GM19324 (cell line): ENCODE measurements at regions not wholly inside any gene's neighbourhood (a gene's known extent, or its start where the extent isn't known, plus 50 kb on each side); places are given as distances from the start of the nearest gene placed in this dataset.

Source experiments
- ATAC-seq: cut with Tn5 transposase; IDR thresholded peaks from one replicate; pipeline ENCODE4 v1.9.1; 2021; ENCODE audit warnings: mild to moderate bottlenecking, moderate library complexity; ENCODE audit not compliant: unreplicated experiment, low FRiP score

- no peak for ATAC-seq
Observed at GRCh38 chr3:101945980-101946379, 96.7 kb downstream of the NFKBIZ start.

- ATAC-seq: no peak
Observed at GRCh38 chr3:101946906-101947305, 97.6 kb downstream of the NFKBIZ start.

GRCh38 chr3:101950510-101950909 is 101.2 kb downstream of the NFKBIZ start:
- no peak for ATAC-seq

- no peak for ATAC-seq
Observed at GRCh38 chr3:101950985-101951733, 101.8 kb downstream of the NFKBIZ start.

GRCh38 chr3:101954361-101954760 is 105.0 kb downstream of the NFKBIZ start:
- ATAC-seq: no peak

GRCh38 chr3:101954936-101955335 is 105.6 kb downstream of the NFKBIZ start:
- ATAC-seq: no peak

- ATAC-seq: no peak
Observed at GRCh38 chr3:101962055-101962454, 112.7 kb downstream of the NFKBIZ start.

GRCh38 chr3:101963902-101964362 is 114.6 kb downstream of the NFKBIZ start:
- ATAC-seq: no peak

GRCh38 chr3:101964861-101965260 is 115.5 kb downstream of the NFKBIZ start:
- ATAC-seq: no peak

GRCh38 chr3:101966226-101966625 is 116.9 kb downstream of the NFKBIZ start:
- no peak for ATAC-seq

GRCh38 chr3:101970212-101970611 is 120.9 kb downstream of the NFKBIZ start:
- ATAC-seq: no peak

- no peak for ATAC-seq
Observed at GRCh38 chr3:101970905-101971304, 121.6 kb downstream of the NFKBIZ start.

- no peak for ATAC-seq
Observed at GRCh38 chr3:101972430-101973162, 123.3 kb downstream of the NFKBIZ start.

- ATAC-seq: no peak
Observed at GRCh38 chr3:101973163-101973505, 123.8 kb downstream of the NFKBIZ start.

GRCh38 chr3:101975415-101975814 is 126.1 kb downstream of the NFKBIZ start:
- peak; percentile 48 for ATAC-seq

GRCh38 chr3:101976473-101976872 is 127.2 kb downstream of the NFKBIZ start:
- ATAC-seq: peak; percentile 88

GRCh38 chr3:101978348-101978747 is 129.0 kb downstream of the NFKBIZ start:
- no peak for ATAC-seq

- ATAC-seq: no peak
Observed at GRCh38 chr3:101979033-101979432, 129.7 kb downstream of the NFKBIZ start.

GRCh38 chr3:101984356-101984755 is 135.0 kb downstream of the NFKBIZ start:
- no peak for ATAC-seq

GRCh38 chr3:101988596-101988995 is 139.3 kb downstream of the NFKBIZ start:
- no peak for ATAC-seq

- ATAC-seq: no peak
Observed at GRCh38 chr3:101989578-101990200, 140.4 kb downstream of the NFKBIZ start.
